WTC11 (cell line): ENCODE measurements at regions not wholly inside any gene's neighbourhood (a gene's known extent, or its start where the extent isn't known, plus 50 kb on each side); places are given as distances from the start of the nearest gene placed in this dataset.

Experiments
- ATAC-seq: fragments of 200-7000 bp; cut with Tn5 transposase; 2 replicates; pipeline ENCODE4 v1.10.0; 2021; ENCODE audit warnings: mild to moderate bottlenecking, moderate library complexity
- CTCF ChIA-PET: fragments of 300-600 bp; sonication (Branson Sonifier 250); formaldehyde crosslinking; loops from one replicate; lab custom pipeline; 2021; ENCODE audit warnings: antibody characterized with exemption; lab: Charles Lee
- POLR2A ChIA-PET: fragments of 350-600 bp; sonication (Branson Sonifier 250); formaldehyde crosslinking; loops from one replicate; lab custom pipeline; 2021; ENCODE audit warnings: antibody characterized with exemption; lab: Charles Lee
- DNase-seq: peaks from one replicate; pipeline ENCODE4 v3.0.0; 2021; ENCODE audit warnings: low spot score
- H3K27ac Mint-ChIP-seq: 2 replicates; pipeline ENCODE4 v1.8.0; 2021; ENCODE audit warnings: mixed read lengths
- H3K27me3 Mint-ChIP-seq: 2 replicates; pipeline ENCODE4 v1.8.0; 2021; ENCODE audit warnings: low read depth, mild to moderate bottlenecking, moderate library complexity, mixed read lengths
- H3K36me3 Mint-ChIP-seq: 2 replicates; pipeline ENCODE4 v1.8.0; 2021; ENCODE audit warnings: mixed read lengths
- H3K4me1 Mint-ChIP-seq: 2 replicates; pipeline ENCODE4 v1.8.0; 2022; ENCODE audit warnings: mixed read lengths
- H3K4me3 Mint-ChIP-seq: 2 replicates; pipeline ENCODE4 v1.8.0; 2021; ENCODE audit warnings: mild to moderate bottlenecking, moderate library complexity, mixed read lengths
- H3K9me3 Mint-ChIP-seq: 2 replicates; pipeline ENCODE4 v1.8.0; 2021; ENCODE audit warnings: mixed read lengths
- ATF3 ChIP-seq: sonication (generic); formaldehyde crosslinking; conservative IDR thresholded peaks from 2 replicates; pipeline ENCODE4 v1.8.1; 2022; ENCODE audit warnings: mild to moderate bottlenecking, missing genetic modification reagents
- EMX1 ChIP-seq: fragments of 250-450 bp; sonication (Bioruptor Pico); IDR thresholded peaks from 2 replicates; pipeline ENCODE4 v1.8.0; 2021; ENCODE audit warnings: mild to moderate bottlenecking
- GRHL2 ChIP-seq: fragments of 250-450 bp; sonication (Bioruptor Pico); IDR thresholded peaks from 2 replicates; pipeline ENCODE4 v1.8.0; 2022; ENCODE audit warnings: mild to moderate bottlenecking, moderate library complexity; ENCODE audit not compliant: insufficient replicate concordance, severe bottlenecking
- KAT7 ChIP-seq: sonication (generic); formaldehyde crosslinking; IDR thresholded peaks from 2 replicates; pipeline ENCODE4 v1.8.1; 2023; ENCODE audit warnings: missing genetic modification reagents, mild to moderate bottlenecking, borderline replicate concordance
- MXD4 ChIP-seq: fragments of 250-450 bp; sonication (Bioruptor Pico); IDR thresholded peaks from 2 replicates; pipeline ENCODE4 v1.8.0; 2021; ENCODE audit warnings: mild to moderate bottlenecking, moderate library complexity, borderline replicate concordance
- PRDM15 ChIP-seq: sonication (generic); formaldehyde crosslinking; IDR thresholded peaks from 2 replicates; pipeline ENCODE4 v1.8.0; 2022; ENCODE audit warnings: missing genetic modification reagents
- RELA ChIP-seq: sonication (generic); formaldehyde crosslinking; IDR thresholded peaks from 2 replicates; pipeline ENCODE4 v1.8.1; 2022; ENCODE audit warnings: missing genetic modification reagents, mild to moderate bottlenecking, borderline replicate concordance
- RORB ChIP-seq: fragments of 250-450 bp; sonication (Bioruptor Pico); IDR thresholded peaks from 2 replicates; pipeline ENCODE4 v1.9.0; 2021; ENCODE audit warnings: mild to moderate bottlenecking
- SMAD3 ChIP-seq: sonication (generic); formaldehyde crosslinking; IDR thresholded peaks from 2 replicates; pipeline ENCODE4 v1.8.0; 2022; ENCODE audit warnings: missing genetic modification reagents, mild to moderate bottlenecking, borderline replicate concordance
- SMAD4 ChIP-seq: sonication (generic); formaldehyde crosslinking; IDR thresholded peaks from 2 replicates; pipeline ENCODE4 v1.8.0; 2022; ENCODE audit warnings: mild to moderate bottlenecking, missing genetic modification reagents
- TEAD1 ChIP-seq: sonication (generic); formaldehyde crosslinking; IDR thresholded peaks from 2 replicates; pipeline ENCODE4 v1.8.0; 2022; ENCODE audit warnings: mild to moderate bottlenecking, missing genetic modification reagents
- ZNF263 ChIP-seq: sonication (generic); formaldehyde crosslinking; IDR thresholded peaks from 2 replicates; pipeline ENCODE4 v1.8.1; 2022; ENCODE audit warnings: low read depth, mild to moderate bottlenecking, moderate library complexity, missing genetic modification reagents
- ZNF423 ChIP-seq: fragments of 250-450 bp; sonication (Bioruptor Pico); IDR thresholded peaks from 2 replicates; pipeline ENCODE4 v2.1.2; 2022; ENCODE audit warnings: mild to moderate bottlenecking, moderate library complexity
- TF ChIP-seq, protein P1 (sequence below): sonication (generic); formaldehyde crosslinking; IDR thresholded peaks from 2 replicates; pipeline ENCODE4 v1.8.1; 2022; ENCODE audit warnings: low read depth, missing genetic modification reagents, borderline replicate concordance
- TF ChIP-seq, protein P2 (sequence below): fragments of 200-600 bp; IDR thresholded peaks from 2 replicates; pipeline ENCODE4 v1.8.0; 2022; ENCODE audit warnings: antibody characterized with exemption
- TF ChIP-seq, protein P3 (sequence below): sonication (generic); formaldehyde crosslinking; IDR thresholded peaks from 2 replicates; pipeline ENCODE4 v1.8.1; 2023; ENCODE audit warnings: mild to moderate bottlenecking, moderate library complexity, missing genetic modification reagents
- TF ChIP-seq, protein P4 (sequence below): fragments of 250-450 bp; sonication (Bioruptor Pico); IDR thresholded peaks from 2 replicates; pipeline ENCODE4 v2.1.2; 2022; ENCODE audit warnings: mild to moderate bottlenecking, moderate library complexity
- TF ChIP-seq, protein P5 (sequence below): sonication (generic); formaldehyde crosslinking; IDR thresholded peaks from 2 replicates; pipeline ENCODE4 v1.8.0; 2023; ENCODE audit warnings: missing genetic modification reagents, mild to moderate bottlenecking, borderline replicate concordance

DNA sequence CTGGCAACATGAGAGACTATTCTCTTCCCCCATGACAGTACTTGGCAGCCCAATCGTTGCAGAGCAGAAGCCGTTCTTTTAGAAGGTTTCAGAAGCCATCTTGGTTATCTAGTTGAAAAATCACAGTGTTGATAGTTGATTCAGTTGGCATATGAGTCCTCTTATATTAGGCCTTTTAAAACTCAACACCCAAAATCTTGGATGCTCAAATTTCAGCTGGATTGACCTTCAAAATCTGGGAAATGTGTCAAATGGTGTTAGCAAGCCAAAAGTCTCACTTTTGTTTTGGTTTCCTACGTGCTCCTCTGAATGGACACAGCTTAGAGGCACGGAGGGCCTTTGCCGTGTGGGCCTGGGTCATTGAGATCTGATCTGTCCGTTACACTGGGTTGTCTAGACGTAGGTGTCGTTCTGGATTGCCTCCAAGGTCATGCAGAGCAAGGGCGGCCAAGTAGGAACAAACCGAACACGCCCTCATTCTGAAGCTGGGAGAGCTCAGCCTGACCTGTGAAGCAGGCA is 59.3 kb upstream of the BMPER start:
- DNase-seq (no peak), ATAC-seq (no peak)
- ChIA-PET POLR2A (no interaction called here), CTCF (interaction anchor here (1.6 kb wide), 1 partner anchor 87 kb away, joined by 4 read pairs; no protein-coding TSS in a partner anchor)
- no peaks in the 10 kb centered on the region for H3K9me3 Mint-ChIP-seq
- H3K27ac Mint-ChIP-seq: no peak overlapping the region
- H3K36me3 Mint-ChIP-seq: no peaks in the 10 kb centered on the region
- no peaks in the 10 kb centered on the region for H3K27me3 Mint-ChIP-seq
- H3K4me1 Mint-ChIP-seq: no peaks in the 10 kb centered on the region
- no peak for TF ChIP-seq SMAD4 (CRISPR knock-in tag)
- no peak for TF ChIP-seq GRHL2 (CRISPR knock-in tag)
- TF ChIP-seq, protein P1, sequence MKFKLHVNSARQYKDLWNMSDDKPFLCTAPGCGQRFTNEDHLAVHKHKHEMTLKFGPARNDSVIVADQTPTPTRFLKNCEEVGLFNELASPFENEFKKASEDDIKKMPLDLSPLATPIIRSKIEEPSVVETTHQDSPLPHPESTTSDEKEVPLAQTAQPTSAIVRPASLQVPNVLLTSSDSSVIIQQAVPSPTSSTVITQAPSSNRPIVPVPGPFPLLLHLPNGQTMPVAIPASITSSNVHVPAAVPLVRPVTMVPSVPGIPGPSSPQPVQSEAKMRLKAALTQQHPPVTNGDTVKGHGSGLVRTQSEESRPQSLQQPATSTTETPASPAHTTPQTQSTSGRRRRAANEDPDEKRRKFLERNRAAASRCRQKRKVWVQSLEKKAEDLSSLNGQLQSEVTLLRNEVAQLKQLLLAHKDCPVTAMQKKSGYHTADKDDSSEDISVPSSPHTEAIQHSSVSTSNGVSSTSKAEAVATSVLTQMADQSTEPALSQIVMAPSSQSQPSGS (CRISPR knock-in tag): no peak
- TF ChIP-seq, protein P2, sequence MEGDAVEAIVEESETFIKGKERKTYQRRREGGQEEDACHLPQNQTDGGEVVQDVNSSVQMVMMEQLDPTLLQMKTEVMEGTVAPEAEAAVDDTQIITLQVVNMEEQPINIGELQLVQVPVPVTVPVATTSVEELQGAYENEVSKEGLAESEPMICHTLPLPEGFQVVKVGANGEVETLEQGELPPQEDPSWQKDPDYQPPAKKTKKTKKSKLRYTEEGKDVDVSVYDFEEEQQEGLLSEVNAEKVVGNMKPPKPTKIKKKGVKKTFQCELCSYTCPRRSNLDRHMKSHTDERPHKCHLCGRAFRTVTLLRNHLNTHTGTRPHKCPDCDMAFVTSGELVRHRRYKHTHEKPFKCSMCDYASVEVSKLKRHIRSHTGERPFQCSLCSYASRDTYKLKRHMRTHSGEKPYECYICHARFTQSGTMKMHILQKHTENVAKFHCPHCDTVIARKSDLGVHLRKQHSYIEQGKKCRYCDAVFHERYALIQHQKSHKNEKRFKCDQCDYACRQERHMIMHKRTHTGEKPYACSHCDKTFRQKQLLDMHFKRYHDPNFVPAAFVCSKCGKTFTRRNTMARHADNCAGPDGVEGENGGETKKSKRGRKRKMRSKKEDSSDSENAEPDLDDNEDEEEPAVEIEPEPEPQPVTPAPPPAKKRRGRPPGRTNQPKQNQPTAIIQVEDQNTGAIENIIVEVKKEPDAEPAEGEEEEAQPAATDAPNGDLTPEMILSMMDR: no peak
- TF ChIP-seq, protein P3, sequence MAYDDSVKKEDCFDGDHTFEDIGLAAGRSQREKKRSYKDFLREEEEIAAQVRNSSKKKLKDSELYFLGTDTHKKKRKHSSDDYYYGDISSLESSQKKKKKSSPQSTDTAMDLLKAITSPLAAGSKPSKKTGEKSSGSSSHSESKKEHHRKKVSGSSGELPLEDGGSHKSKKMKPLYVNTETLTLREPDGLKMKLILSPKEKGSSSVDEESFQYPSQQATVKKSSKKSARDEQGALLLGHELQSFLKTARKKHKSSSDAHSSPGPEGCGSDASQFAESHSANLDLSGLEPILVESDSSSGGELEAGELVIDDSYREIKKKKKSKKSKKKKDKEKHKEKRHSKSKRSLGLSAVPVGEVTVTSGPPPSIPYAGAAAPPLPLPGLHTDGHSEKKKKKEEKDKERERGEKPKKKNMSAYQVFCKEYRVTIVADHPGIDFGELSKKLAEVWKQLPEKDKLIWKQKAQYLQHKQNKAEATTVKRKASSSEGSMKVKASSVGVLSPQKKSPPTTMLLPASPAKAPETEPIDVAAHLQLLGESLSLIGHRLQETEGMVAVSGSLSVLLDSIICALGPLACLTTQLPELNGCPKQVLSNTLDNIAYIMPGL (CRISPR knock-in tag): no peak
- no peak for TF ChIP-seq RELA (CRISPR knock-in tag)
- no peak for TF ChIP-seq SMAD3 (CRISPR knock-in tag)
- TF ChIP-seq MXD4: no peak
- TF ChIP-seq, all 79 proteins: peak for 0
- H3K4me3 Mint-ChIP-seq: no peak overlapping the region

- Mint-ChIP-seq H3K4me3 (no peak overlapping the region), H3K4me1 (no peaks in the 10 kb centered on the region), H3K27ac (no peak overlapping the region), H3K9me3 (no peaks in the 10 kb centered on the region), H3K36me3 (no peaks in the 10 kb centered on the region), H3K27me3 (no peaks in the 10 kb centered on the region)
- ATAC-seq (no peak), DNase-seq (no peak)
- ChIA-PET POLR2A (no interaction called here), CTCF (interaction anchor here (2.1 kb wide), 1 partner anchor 515 kb away, joined by 5 read pairs; no protein-coding TSS in a partner anchor)
- TF ChIP-seq RORB (CRISPR knock-in tag) (no peak), PRDM15 (CRISPR knock-in tag) (no peak), EMX1 (no peak), SMAD4 (CRISPR knock-in tag) (no peak), ZNF423 (CRISPR knock-in tag) (no peak), KAT7 (CRISPR knock-in tag) (no peak), ATF3 (CRISPR knock-in tag) (no peak), ZNF263 (CRISPR knock-in tag) (no peak), TEAD1 (CRISPR knock-in tag) (no peak)
- TF ChIP-seq, protein P4, sequence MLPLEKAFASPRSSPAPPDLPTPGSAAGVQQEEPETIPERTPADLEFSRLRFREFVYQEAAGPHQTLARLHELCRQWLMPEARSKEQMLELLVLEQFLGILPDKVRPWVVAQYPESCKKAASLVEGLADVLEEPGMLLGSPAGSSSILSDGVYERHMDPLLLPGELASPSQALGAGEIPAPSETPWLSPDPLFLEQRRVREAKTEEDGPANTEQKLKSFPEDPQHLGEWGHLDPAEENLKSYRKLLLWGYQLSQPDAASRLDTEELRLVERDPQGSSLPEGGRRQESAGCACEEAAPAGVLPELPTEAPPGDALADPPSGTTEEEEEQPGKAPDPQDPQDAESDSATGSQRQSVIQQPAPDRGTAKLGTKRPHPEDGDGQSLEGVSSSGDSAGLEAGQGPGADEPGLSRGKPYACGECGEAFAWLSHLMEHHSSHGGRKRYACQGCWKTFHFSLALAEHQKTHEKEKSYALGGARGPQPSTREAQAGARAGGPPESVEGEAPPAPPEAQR (CRISPR knock-in tag): no peak
- TF ChIP-seq, protein P5, sequence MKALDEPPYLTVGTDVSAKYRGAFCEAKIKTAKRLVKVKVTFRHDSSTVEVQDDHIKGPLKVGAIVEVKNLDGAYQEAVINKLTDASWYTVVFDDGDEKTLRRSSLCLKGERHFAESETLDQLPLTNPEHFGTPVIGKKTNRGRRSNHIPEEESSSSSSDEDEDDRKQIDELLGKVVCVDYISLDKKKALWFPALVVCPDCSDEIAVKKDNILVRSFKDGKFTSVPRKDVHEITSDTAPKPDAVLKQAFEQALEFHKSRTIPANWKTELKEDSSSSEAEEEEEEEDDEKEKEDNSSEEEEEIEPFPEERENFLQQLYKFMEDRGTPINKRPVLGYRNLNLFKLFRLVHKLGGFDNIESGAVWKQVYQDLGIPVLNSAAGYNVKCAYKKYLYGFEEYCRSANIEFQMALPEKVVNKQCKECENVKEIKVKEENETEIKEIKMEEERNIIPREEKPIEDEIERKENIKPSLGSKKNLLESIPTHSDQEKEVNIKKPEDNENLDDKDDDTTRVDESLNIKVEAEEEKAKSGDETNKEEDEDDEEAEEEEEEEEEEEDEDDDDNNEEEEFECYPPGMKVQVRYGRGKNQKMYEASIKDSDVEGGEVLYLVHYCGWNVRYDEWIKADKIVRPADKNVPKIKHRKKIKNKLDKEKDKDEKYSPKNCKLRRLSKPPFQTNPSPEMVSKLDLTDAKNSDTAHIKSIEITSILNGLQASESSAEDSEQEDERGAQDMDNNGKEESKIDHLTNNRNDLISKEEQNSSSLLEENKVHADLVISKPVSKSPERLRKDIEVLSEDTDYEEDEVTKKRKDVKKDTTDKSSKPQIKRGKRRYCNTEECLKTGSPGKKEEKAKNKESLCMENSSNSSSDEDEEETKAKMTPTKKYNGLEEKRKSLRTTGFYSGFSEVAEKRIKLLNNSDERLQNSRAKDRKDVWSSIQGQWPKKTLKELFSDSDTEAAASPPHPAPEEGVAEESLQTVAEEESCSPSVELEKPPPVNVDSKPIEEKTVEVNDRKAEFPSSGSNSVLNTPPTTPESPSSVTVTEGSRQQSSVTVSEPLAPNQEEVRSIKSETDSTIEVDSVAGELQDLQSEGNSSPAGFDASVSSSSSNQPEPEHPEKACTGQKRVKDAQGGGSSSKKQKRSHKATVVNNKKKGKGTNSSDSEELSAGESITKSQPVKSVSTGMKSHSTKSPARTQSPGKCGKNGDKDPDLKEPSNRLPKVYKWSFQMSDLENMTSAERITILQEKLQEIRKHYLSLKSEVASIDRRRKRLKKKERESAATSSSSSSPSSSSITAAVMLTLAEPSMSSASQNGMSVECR (CRISPR knock-in tag): no peak
Measured at GRCh38 chr7:33849004-33849403, 56.3 kb upstream of the BMPER start.
